ENCODE measurements at regions not wholly inside any gene's neighbourhood (a gene's known extent, or its start where the extent isn't known, plus 50 kb on each side); places are given as distances from the start of the nearest gene placed in this dataset.
"Not testable (repeated sequence)": the region's sequence is repeated elsewhere in the genome, so short reads cannot be mapped to it uniquely, and the experiment has no call there.

DNA sequence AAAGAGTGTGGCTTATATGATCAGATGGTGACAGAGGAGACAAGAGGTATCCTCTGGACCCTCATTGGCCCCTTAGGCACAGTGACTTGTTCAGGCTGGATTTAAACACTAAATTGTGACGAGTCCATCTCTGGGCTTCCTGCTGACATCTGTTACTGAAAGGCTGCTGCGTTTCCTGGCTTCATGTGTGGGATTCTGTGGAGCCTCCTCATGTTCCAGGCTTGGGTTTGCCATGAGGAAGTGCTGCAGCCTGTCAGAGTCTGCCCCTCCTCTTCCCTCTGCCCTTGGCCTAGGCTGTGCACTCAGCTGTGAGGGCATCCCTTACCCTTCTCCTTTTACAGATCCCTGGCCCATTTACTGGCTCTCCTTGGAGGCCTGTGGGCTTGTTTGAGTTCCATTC, 159.1 kb upstream of the TTC29 start:
- DNase-seq: no peak

DNA sequence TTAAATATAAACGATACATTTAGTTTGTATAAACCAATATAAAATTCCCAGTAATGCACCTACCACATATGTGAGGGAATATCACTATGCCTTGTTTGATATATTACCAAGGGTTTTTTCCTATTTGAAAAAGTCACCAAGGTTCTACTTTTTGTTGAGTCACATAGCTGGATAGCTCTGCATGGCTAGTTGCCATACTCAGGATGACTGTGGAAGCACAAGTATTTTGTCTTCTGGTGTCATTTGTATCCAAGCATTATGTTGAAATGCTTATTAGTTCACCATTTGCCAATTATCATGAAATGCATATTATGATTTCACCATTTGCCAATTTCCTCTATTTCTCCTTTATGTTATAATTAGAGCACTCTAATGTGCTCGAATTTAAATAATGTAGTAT, 162.7 kb upstream of the TTC29 start:
- no peak for DNase-seq

- no peak for DNase-seq
Observed at GRCh38 chr4:147109800-147110199, 164.1 kb upstream of the TTC29 start.

DNA sequence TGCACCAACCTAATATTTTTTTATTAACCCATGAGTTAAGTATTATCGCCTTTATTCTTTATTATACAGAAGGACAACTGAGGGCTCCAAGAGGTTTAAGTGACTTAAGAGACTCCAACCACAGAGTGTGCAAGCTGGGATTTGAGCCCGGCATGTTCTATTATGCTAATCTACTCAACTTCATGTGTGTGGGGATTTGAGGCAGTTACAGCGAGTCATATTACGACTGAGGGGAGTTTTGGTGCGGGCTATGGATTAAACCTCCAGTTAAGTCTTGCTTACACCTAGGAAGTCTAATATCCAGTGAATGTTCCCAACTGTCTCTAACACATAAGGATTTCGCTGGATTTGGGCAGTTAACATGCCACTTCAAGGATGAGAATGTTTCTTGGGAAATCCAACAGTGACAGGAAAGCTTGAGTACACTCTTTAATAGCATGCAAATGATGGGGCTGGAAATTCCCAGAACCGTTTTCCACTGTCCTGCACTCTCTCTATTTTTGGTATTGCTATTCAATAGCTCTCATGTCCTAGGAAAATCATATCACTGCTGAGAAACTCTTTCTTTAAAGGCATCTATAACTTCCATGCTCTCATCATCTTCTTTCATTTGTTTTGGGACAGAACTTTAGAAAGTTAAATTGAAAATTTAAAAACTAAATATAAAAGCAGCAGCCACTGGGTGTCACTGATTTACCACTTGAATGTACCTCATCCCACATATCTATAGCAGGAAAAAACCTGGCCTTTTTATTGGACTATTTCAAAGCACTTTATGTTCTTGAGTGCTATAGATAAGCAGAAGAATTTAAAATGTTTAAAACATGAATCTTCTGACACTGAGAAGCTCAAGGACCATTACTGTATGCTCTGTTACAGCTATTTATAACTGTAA, 165.1 kb upstream of the TTC29 start:
- no peak for DNase-seq

- DNase-seq: not testable (repeated sequence)
Observed at GRCh38 chr4:147112196-147112595, 166.5 kb upstream of the TTC29 start.

GRCh38 chr4:147117431-147117830, 171.8 kb upstream of the TTC29 start:
- DNase-seq: no peak

DNA sequence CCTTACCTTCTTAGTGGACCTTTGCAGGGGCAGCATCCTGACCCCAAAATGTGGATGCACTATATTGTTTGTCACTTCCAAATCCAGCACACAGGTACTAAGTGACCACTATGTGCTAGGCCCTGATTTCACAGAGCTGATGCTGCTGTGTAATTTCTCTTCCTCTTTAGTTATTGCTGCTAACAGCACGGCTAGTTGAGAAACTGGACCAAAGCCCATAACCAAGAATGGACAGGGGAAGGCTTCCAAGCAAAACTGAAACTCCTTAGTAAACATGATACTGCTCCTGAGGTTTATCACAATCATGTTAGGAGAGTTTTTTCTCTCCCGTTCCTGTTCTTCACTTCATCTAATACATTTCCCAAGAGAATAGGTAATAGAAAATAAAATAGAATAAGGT, 172.9 kb upstream of the TTC29 start:
- no peak for DNase-seq

DNA sequence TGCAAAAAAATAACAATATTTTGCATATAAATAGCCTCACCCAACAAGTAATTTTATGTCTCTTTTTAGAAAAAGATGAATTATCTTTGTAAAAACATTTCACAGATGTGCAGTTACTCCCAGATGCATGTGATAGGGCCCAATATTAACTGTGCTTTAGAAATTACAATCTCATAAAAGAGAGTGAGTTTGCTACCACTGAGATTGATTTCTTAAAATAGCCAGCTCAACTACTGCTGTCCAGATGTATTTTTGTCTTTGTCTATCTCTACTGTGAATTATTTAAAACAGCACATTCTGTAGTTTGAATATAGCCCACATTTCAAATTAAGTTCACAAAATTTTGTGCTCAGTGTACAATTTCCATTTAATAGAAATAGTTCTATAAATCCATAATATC, 177.0 kb upstream of the TTC29 start:
- no peak for DNase-seq

DNA sequence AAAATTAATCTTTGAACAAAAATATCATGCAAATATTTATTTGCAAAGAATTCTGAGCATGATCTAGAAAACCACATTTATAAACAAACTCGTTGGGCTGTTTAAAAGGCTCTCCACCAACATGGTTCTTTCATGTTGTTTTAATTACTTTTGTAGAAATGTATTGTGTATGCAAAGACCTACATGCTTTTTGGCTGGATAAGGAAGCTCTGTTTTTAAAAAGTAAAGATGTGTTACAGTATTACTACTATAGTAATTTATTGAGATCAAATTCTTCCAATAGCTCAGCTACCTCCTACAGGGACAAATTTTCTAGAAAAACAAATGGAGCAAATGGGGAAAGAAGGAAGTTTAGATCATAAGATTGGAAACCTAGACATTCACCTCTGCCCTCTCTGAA, 177.5 kb upstream of the TTC29 start:
- DNase-seq: no peak

- DNase-seq: no peak
Observed at GRCh38 chr4:147128787-147129186, 183.1 kb upstream of the TTC29 start.

DNA sequence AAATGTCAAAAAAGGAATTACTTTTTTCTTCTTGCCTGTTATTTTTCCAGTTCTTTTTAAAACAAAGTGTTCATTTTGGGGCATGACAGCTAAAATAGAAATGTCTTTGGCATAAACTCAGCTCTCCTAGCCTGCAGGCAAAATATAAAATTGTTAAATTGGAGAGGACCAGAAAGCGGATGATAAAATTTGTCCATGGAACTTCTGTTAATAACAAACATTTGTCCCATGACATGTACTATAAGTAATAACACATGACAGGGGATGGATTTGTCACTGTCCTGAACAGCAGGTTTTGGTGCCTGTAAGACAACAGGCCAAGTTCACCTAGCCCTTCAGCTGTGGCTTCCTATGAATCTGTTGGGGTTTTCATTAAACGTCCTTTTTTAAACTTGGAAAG, 184.0 kb upstream of the TTC29 start:
- no peak for DNase-seq

DNA sequence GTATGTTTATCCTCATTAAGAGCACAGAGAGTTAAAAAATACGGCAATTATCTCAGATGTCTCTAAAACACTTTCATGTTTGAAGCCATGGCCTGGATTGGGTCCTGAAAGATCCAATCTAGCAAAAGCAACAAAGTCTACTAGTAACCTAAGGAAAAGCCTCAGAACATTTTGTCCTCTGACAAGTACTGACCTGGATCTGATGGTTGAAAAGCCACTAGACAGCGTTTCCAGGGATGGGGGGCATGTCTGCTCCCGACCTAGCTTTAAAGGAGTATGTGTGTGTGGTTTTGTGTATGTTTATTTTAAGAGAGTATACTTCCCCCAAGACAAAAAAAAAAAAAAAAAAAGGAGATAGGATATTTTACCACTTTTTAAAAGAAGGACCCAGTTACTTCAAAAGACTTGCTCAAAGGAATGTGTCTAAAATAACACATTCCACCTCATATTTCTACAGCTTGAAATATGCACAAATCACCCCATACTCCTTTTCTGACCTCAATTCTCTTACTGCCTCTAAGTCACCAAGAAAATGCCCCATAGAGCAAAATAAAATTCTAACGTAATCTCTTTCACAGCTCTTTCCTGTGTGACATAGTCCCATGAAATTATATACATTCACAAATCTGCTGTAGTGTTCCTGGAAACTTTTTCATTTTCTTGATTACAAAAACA, 189.0 kb upstream of the TTC29 start:
- no peak for DNase-seq

GRCh38 chr4:147136310-147136709, 190.6 kb upstream of the TTC29 start:
- no peak for DNase-seq

GRCh38 chr4:147136751-147137150, 191.1 kb upstream of the TTC29 start:
- DNase-seq: no peak

DNA sequence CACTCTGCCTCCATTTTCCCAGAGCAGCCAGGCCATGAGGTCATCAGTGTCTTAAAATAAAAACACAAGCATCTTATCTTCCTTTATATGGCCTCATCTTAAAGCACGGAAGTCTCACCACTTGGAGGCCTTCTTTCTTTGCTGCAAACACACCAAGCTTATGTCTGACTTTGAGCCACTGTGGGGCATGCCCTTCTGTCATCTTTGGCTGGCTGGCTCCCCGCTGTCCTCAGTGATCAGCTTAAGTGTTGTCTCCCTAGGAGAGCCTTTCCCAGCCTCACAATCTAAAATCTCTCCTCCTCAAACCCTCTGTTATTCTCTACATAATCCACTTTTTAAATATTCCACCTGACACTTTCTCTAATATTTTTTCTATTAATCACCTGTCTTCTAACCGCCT, 191.6 kb upstream of the TTC29 start:
- DNase-seq: no peak

DNA sequence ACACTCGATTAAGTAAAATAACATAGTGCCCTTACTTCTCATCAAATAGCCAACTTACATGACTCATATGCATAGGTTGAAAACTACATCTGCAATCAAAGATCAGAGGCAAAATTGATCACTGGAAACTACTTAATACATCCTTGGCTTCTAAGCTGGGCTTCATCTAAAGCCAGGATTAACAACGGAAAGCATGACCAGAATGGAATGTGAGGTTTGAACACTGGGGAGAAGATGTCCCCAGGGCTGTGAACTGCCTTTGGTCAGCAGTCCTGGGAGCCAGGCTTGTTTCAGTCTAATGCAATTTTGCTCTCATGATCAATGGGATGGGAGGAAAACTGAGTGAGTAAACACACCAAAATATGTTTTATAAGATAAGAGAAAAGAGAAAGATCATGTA, 192.5 kb upstream of the TTC29 start:
- DNase-seq: no peak

DNA sequence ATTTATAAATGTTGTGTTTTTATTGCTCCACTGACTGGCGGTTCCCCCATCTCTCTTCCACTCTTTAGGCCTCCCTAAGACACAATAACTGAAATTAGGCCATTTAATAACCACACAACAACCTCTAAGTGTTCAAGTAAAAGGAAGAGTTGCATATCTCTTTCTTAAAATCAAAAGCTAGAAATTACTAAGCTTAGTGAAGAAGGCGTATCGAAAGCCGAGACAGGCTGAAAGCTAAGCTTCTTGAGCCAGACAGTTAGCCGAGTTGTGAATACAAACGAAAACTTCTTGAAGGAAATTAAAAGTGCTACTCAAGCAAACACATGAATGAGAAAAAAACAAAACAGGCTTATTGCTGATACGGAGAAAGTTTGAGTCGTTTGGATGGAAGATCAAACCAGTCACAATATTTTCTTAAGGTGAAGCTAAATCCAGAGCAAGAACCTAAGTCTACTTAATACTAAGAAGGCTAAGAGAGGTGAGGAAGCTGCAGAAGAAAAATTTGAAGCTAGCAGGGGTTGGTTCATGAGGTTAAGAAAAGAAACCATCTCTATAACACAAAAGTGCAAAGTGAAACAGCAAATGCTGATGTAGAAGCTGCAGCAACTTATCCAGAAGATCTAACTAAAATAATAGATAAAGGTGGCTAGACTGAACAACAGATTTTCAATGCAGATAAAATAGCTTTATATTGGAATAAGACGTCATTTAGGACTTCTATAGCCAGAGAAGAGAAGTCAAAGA, 194.0 kb upstream of the TTC29 start:
- no peak for DNase-seq

DNA sequence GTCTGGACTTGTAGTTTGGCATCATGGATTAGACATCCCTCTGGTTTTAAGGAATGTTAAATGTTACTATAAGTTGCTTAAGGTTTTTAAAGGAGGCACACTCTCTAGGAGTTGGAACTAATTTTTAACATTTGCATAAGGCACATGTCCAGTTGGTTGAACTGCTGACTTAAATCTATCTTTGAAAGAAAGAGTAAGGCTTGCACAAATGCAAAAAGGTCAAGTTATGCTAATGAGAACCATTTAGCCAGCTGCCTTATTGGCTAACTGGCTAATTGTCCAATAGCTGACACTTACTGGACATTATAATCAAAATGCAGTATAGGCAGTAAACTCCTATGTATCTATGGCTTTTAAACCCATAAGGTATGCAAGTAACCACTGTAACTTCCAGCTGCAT, 206.1 kb upstream of the TTC29 start:
- DNase-seq: no peak

- no peak for DNase-seq
Observed at GRCh38 chr4:147157860-147158701, 212.4 kb upstream of the TTC29 start.

DNA sequence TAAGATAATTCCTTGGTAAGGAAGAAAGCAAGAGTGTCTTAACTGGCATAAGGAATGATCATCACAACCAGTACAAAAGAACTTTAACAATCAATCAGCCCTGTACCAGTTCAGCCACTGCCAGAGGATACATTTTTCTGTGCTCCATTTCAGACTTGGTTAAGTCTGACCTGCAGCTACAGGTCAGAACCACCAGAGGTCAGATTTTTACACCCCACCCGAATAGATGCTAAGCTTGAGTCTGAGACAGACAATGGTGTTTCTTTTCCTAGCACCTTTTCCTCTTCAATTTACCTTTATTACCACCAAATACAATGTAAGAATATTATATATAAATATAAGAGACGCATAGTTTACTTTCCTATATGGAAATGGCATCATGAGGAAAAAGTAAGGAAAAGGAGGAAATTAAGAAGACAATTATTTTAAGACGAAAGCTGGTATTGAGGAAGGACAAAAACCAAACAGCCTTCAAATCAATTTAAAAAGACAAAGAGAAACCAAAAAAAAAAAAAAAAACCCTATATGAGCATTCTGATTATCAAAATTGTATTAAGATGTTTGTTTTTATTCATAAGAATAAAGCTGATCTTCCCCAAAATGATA, 215.3 kb upstream of the TTC29 start:
- peak; percentile 16 for DNase-seq

GRCh38 chr4:147163311-147163710, 217.6 kb upstream of the TTC29 start:
- no peak for DNase-seq

DNA sequence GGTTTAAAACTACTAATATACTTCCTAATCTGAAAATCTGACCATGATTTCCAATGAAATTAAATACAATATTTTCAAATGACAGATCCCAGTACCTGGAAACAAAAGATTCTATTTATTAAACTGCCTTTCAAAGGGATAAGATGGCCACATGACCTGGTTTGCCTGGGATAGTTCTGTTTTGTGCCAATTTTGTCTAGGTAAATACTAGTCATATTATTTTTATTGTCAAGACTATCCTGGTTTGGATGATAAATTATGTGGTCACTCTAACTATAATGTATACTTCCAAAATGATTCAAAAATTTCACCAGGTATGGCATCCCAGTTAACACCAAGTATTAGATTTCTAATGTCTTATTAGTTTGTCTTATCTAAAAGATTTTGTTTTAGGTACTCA, 222.5 kb upstream of the TTC29 start:
- not testable (repeated sequence) for DNase-seq
